Neural cell (in vitro differentiated cells): ENCODE measurements at regions not wholly inside any gene's neighbourhood (a gene's known extent, or its start where the extent isn't known, plus 50 kb on each side); places are given as distances from the start of the nearest gene placed in this dataset.

Source experiments
- EP300 ChIP-seq: fragments of 450-650 bp; conservative IDR thresholded peaks from 2 replicates; pipeline ENCODE4 v1.6.1; 2014; ENCODE audit warnings: antibody characterized with exemption, mild to moderate bottlenecking, moderate library complexity; ENCODE audit not compliant: poor library complexity, severe bottlenecking
- EZH2 ChIP-seq: fragments of 200-600, 300-800 bp; shearing (Covaris generic), sonication (generic); IDR thresholded peaks from 2 replicates; pipeline ENCODE4 v1.6.1; 2014; ENCODE audit warnings: antibody characterized with exemption, low read length, borderline replicate concordance, mild to moderate bottlenecking; ENCODE audit not compliant: insufficient read depth, poor library complexity, severe bottlenecking
- MXI1 ChIP-seq: fragments of 450-650 bp; conservative IDR thresholded peaks from 2 replicates; pipeline ENCODE4 v1.6.1; 2014; ENCODE audit warnings: antibody characterized with exemption, mild to moderate bottlenecking; ENCODE audit not compliant: poor library complexity, severe bottlenecking
- POLR2AphosphoS5 ChIP-seq: IDR thresholded peaks from 2 replicates; pipeline ENCODE4 v1.6.1; 2012
- RAD21 ChIP-seq: fragments of 450-650 bp; conservative IDR thresholded peaks from 2 replicates; pipeline ENCODE4 v1.6.1; 2014; ENCODE audit warnings: antibody characterized with exemption, mild to moderate bottlenecking, moderate library complexity
- TAF1 ChIP-seq: IDR thresholded peaks from 2 replicates; pipeline ENCODE4 v1.6.1; 2012; ENCODE audit warnings: low read depth
- TF ChIP-seq, protein P1 (sequence below): IDR thresholded peaks from 2 replicates; pipeline ENCODE4 v1.6.1; 2012; ENCODE audit warnings: borderline replicate concordance
- TF ChIP-seq, protein P2 (sequence below): fragments of 450-650 bp; IDR thresholded peaks from 2 replicates; pipeline ENCODE4 v1.5.1; 2014; ENCODE audit warnings: antibody characterized with exemption, mild to moderate bottlenecking, moderate library complexity; ENCODE audit not compliant: poor library complexity, severe bottlenecking

DNA sequence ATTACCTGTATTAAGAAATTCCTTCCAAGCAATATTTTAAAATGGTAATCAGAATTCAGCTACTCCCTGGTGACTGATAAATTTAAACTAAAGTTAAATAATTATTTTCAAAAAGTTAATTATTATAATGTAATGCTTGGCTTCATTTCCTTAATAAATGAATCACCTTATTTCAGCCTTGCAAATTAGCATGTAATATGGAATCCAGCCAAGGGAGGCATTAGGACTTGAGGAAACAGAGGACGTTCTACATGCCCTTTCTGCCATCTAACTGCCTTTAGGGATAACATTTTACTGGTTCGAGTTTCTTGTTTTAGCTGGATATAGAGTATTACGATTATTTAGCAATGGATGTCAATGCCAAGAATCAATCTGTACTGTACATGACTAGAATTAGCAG, 636.3 kb downstream of the TSN start:
- TF ChIP-seq, protein P1, sequence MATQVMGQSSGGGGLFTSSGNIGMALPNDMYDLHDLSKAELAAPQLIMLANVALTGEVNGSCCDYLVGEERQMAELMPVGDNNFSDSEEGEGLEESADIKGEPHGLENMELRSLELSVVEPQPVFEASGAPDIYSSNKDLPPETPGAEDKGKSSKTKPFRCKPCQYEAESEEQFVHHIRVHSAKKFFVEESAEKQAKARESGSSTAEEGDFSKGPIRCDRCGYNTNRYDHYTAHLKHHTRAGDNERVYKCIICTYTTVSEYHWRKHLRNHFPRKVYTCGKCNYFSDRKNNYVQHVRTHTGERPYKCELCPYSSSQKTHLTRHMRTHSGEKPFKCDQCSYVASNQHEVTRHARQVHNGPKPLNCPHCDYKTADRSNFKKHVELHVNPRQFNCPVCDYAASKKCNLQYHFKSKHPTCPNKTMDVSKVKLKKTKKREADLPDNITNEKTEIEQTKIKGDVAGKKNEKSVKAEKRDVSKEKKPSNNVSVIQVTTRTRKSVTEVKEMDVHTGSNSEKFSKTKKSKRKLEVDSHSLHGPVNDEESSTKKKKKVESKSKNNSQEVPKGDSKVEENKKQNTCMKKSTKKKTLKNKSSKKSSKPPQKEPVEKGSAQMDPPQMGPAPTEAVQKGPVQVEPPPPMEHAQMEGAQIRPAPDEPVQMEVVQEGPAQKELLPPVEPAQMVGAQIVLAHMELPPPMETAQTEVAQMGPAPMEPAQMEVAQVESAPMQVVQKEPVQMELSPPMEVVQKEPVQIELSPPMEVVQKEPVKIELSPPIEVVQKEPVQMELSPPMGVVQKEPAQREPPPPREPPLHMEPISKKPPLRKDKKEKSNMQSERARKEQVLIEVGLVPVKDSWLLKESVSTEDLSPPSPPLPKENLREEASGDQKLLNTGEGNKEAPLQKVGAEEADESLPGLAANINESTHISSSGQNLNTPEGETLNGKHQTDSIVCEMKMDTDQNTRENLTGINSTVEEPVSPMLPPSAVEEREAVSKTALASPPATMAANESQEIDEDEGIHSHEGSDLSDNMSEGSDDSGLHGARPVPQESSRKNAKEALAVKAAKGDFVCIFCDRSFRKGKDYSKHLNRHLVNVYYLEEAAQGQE = no peak
- TF ChIP-seq EP300 = no peak
- TF ChIP-seq, protein P2, sequence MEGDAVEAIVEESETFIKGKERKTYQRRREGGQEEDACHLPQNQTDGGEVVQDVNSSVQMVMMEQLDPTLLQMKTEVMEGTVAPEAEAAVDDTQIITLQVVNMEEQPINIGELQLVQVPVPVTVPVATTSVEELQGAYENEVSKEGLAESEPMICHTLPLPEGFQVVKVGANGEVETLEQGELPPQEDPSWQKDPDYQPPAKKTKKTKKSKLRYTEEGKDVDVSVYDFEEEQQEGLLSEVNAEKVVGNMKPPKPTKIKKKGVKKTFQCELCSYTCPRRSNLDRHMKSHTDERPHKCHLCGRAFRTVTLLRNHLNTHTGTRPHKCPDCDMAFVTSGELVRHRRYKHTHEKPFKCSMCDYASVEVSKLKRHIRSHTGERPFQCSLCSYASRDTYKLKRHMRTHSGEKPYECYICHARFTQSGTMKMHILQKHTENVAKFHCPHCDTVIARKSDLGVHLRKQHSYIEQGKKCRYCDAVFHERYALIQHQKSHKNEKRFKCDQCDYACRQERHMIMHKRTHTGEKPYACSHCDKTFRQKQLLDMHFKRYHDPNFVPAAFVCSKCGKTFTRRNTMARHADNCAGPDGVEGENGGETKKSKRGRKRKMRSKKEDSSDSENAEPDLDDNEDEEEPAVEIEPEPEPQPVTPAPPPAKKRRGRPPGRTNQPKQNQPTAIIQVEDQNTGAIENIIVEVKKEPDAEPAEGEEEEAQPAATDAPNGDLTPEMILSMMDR = no peak
- no peak for TF ChIP-seq EZH2
- no peak for TF ChIP-seq TAF1
- TF ChIP-seq POLR2AphosphoS5 = no peak
- TF ChIP-seq RAD21 = no peak
- TF ChIP-seq MXI1 = no peak
